Lower lobe of right lung (tissue), 2 donors: ENCODE measurements at regions not wholly inside any gene's neighbourhood (a gene's known extent, or its start where the extent isn't known, plus 50 kb on each side); places are given as distances from the start of the nearest gene placed in this dataset.

Experiments used
- ATAC-seq, 2 donors: fragments of 200-7000 bp; cut with Tn5 transposase; one replicate each; pipeline ENCODE4 v1.9.1; 2020 to 2022; ENCODE audit warnings: mild to moderate bottlenecking in 2 of 2, moderate library complexity in 2 of 2
- DNase-seq: peaks from one replicate; pipeline ENCODE4 v3.0.0-alpha.2; 2020
- H3K27ac ChIP-seq: fragments of 200-600 bp; one replicate; pipeline ENCODE4 v1.8.0; 2022
- H3K27me3 ChIP-seq: fragments of 200-600 bp; one replicate; pipeline ENCODE4 v1.8.0; 2022; ENCODE audit warnings: low read depth
- H3K36me3 ChIP-seq: fragments of 200-600 bp; one replicate; pipeline ENCODE4 v1.8.0; 2022; ENCODE audit warnings: mild to moderate bottlenecking
- H3K4me1 ChIP-seq: fragments of 200-600 bp; one replicate; pipeline ENCODE4 v1.8.0; 2022
- H3K4me3 ChIP-seq: fragments of 200-600 bp; one replicate; pipeline ENCODE4 v1.8.0; 2022; ENCODE audit warnings: mild to moderate bottlenecking
- H3K9me3 ChIP-seq: fragments of 200-600 bp; one replicate; pipeline ENCODE4 v1.8.0; 2022
- intact Hi-C: fragments of 100-400 bp; cut with DNase I; formaldehyde crosslinking; loops from one replicate; pipeline ENCODE4 v1.11.0; 2022
- TF ChIP-seq, protein P1 (sequence below): fragments of 200-600 bp; IDR thresholded peaks from one replicate; pipeline ENCODE4 v1.8.0; 2022; ENCODE audit warnings: antibody characterized with exemption, mild to moderate bottlenecking
- donor health status: DM: no; HTN: yes; CAD: no; lungs with severe emphysema.

DNA sequence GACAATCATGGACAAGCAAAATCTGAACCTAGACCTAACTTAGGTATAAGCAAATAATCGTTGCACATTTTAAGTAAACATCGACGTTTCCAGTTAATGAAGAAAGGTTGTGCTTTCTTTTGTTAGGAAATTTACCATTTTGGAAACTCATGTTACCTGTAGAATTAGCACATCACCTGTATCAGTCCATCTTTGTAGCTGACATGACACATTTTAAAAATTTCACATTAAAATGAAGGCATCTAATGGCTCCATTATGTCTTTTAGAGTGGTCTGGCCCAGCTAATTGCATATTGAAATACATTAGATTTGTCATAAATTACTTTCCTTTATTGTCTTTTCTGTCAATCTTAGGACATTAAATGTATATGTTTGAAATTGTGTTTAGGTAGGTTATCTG lies 119.0 kb upstream of the MGAT5 start:
- intact Hi-C loops: no loop called here
- no peaks in the 10 kb centered on the region for H3K9me3 ChIP-seq
- H3K27ac ChIP-seq: no peak overlapping the region
- no peak overlapping the region for H3K4me3 ChIP-seq
- no peaks in the 10 kb centered on the region for H3K27me3 ChIP-seq
- TF ChIP-seq, protein P1, sequence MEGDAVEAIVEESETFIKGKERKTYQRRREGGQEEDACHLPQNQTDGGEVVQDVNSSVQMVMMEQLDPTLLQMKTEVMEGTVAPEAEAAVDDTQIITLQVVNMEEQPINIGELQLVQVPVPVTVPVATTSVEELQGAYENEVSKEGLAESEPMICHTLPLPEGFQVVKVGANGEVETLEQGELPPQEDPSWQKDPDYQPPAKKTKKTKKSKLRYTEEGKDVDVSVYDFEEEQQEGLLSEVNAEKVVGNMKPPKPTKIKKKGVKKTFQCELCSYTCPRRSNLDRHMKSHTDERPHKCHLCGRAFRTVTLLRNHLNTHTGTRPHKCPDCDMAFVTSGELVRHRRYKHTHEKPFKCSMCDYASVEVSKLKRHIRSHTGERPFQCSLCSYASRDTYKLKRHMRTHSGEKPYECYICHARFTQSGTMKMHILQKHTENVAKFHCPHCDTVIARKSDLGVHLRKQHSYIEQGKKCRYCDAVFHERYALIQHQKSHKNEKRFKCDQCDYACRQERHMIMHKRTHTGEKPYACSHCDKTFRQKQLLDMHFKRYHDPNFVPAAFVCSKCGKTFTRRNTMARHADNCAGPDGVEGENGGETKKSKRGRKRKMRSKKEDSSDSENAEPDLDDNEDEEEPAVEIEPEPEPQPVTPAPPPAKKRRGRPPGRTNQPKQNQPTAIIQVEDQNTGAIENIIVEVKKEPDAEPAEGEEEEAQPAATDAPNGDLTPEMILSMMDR: no peak
- DNase-seq (no peak), ATAC-seq (no peak)
- peaks cover 41% of the 10 kb centered on the region for H3K4me1 ChIP-seq
- no peaks in the 10 kb centered on the region for H3K36me3 ChIP-seq

DNA sequence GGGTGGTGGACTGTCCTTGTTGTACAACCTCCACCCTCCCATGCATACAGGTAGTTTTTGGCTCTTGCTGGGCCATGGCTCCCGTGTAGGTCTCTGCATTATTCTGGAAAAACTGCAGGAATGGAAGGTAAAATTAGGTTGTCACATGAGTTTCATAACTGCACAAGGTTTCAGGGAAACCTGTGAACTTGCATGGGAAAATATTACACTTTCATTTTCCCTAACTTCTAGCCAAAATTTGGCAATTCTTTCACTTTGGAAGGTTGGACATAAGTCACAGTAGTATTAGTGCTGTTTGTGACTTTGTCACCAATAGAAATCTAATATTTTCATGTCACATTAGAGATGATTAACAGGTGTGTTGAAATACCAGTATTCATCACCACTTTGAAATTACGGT lies 118.1 kb upstream of the MGAT5 start:
- no peak for ATAC-seq
- TF ChIP-seq, protein P1: no peak
- Histone ChIP-seq H3K9me3 (no peaks in the 10 kb centered on the region), H3K27me3 (no peaks in the 10 kb centered on the region), H3K4me3 (no peak overlapping the region), H3K4me1 (peaks cover 50% of the 10 kb centered on the region), H3K27ac (no peak overlapping the region), H3K36me3 (no peaks in the 10 kb centered on the region)
- intact Hi-C loops: no loop called here
- DNase-seq: no peak

- ATAC-seq: peak in 1 of 2 donors; percentile 2
- Histone ChIP-seq H3K9me3 (no peaks in the 10 kb centered on the region), H3K4me3 (peak overlapping the region; percentile 34), H3K4me1 (peaks cover 57% of the 10 kb centered on the region), H3K27ac (peak overlapping the region; percentile 61), H3K36me3 (no peaks in the 10 kb centered on the region), H3K27me3 (no peaks in the 10 kb centered on the region)
- no peak for DNase-seq
- TF ChIP-seq, protein P1: no peak
- intact Hi-C loops: no loop called here
Observed at GRCh38 chr2:134136731-134137130, 117.1 kb upstream of the MGAT5 start.

- Histone ChIP-seq H3K27ac (peak overlapping the region; percentile 61), H3K9me3 (no peaks in the 10 kb centered on the region), H3K4me1 (peaks cover 62% of the 10 kb centered on the region), H3K36me3 (no peaks in the 10 kb centered on the region), H3K27me3 (no peaks in the 10 kb centered on the region), H3K4me3 (peak overlapping the region; percentile 34)
- ATAC-seq: peak; percentile 92 to 94
- intact Hi-C loops: no loop called here
- TF ChIP-seq, protein P1: no peak
- DNase-seq: peak; percentile 62
Observed at GRCh38 chr2:134137182-134137611, 116.7 kb upstream of the MGAT5 start.

DNA sequence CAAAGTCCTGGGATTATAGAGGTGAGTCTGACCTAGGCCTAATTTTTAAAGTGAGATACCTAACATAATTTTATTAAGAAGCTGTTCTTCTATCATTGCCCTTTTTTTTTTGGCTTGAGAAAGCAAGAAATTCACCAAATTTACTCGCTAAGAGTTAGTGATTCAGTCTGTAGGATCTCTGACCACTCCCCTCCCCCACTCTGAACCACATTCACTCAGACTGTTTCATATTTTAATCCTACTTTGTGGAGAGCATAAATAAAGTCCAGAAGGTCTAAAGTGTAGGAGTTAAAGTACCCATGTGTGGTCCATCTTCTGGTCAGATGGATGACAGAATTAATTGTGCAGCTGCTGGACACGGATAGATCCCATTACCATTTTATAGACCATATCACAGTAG lies 115.8 kb upstream of the MGAT5 start:
- intact Hi-C loops: no loop called here
- Histone ChIP-seq H3K9me3 (no peaks in the 10 kb centered on the region), H3K36me3 (no peaks in the 10 kb centered on the region), H3K4me1 (peaks cover 62% of the 10 kb centered on the region), H3K4me3 (no peak overlapping the region), H3K27ac (peak overlapping the region; percentile 61), H3K27me3 (no peaks in the 10 kb centered on the region)
- ATAC-seq (no peak), DNase-seq (no peak)
- TF ChIP-seq, protein P1: no peak

DNA sequence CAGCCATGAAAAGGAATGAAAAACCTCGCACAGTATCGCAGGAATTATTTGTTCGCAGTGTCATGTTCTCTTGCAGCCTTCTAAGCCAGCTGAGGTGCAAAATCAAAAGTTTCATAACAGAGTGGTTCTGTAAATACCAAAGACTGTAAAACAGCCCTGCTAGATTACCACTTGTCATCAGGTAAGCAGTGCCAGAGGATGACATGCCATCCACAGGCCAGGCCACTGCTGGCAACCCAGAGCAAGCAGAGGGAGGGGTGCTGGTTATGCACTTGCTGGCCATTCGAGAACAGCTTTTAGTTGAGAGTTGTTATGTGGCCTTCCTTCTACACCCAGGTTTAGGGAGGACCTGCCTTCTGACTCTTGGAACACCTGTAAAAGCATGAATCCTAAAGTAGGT lies 114.3 kb upstream of the MGAT5 start:
- ATAC-seq: peak; percentile 36 to 49
- H3K27me3 ChIP-seq: no peaks in the 10 kb centered on the region
- H3K4me3 ChIP-seq: no peak overlapping the region
- TF ChIP-seq, protein P1: no peak
- no peaks in the 10 kb centered on the region for H3K36me3 ChIP-seq
- intact Hi-C loops: no loop called here
- DNase-seq: no peak
- no peak overlapping the region for H3K27ac ChIP-seq
- H3K9me3 ChIP-seq: no peaks in the 10 kb centered on the region
- H3K4me1 ChIP-seq: peaks cover 62% of the 10 kb centered on the region
